ENCODE measurements at regions not wholly inside any gene's neighbourhood (a gene's known extent, or its start where the extent isn't known, plus 50 kb on each side); places are given as distances from the start of the nearest gene placed in this dataset.

DNA sequence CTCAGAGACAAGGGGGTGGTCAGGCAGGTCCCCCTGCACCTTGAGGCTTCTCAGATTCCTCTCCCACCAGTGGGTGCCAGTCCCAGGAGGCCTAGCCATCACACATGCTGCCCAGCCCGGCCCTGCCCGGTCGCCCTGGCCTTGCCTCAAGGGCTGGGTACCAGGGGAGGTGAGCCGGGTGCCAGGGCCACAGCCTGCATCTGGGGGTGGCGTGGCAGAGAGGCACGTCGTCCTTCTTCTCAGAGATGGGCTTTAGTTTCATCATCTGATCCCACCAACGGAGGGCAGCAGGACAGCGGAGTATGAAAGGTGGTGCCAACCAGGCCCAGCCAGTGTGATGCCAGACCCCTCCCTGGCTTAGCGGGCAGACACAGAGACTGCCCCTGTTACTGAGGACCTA, 161.7 kb downstream of the TFCP2L1 start:
- DNase-seq = no peak

DNA sequence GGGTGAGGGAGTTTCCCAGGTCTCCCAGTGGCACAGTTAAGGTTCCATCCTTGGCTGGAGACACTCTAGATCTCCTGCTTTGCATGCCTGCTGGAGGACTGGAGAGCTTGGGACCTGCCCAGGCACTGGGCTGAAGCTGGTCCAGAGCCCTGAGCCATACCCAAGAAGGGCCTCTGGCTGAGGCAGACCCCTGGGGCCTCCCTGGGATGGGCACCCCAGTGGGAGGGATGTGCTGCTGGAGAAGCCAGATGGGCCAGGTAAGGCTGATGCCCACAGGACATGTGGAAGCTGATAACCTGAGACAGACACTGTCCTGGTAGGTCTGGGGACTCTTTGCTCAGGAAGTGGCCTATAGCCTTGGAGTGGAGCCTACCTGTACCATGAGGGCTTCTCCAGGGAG, 160.7 kb downstream of the TFCP2L1 start:
- DNase-seq = no peak

DNA sequence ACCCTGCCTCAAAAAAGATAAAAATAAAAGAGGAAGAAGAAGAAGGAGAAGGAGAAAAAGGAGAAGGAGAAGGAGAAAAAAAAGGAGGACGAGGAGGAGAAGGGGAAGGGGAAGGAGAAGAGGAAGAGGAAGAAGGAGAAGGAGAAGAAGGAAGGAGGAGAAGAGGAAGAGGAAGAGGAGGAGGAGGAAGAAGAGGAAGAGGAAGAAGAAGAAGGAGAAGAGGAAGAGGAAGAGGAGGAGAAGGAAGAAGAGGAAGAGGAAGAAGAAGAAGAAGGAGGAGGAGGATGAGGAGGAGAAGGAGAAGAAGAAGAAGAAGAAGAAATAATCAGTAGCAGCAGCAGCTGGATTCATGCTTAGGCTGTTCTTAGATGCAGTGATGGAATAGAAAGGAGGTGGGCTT, 159.7 kb downstream of the TFCP2L1 start:
- no peak for DNase-seq

DNA sequence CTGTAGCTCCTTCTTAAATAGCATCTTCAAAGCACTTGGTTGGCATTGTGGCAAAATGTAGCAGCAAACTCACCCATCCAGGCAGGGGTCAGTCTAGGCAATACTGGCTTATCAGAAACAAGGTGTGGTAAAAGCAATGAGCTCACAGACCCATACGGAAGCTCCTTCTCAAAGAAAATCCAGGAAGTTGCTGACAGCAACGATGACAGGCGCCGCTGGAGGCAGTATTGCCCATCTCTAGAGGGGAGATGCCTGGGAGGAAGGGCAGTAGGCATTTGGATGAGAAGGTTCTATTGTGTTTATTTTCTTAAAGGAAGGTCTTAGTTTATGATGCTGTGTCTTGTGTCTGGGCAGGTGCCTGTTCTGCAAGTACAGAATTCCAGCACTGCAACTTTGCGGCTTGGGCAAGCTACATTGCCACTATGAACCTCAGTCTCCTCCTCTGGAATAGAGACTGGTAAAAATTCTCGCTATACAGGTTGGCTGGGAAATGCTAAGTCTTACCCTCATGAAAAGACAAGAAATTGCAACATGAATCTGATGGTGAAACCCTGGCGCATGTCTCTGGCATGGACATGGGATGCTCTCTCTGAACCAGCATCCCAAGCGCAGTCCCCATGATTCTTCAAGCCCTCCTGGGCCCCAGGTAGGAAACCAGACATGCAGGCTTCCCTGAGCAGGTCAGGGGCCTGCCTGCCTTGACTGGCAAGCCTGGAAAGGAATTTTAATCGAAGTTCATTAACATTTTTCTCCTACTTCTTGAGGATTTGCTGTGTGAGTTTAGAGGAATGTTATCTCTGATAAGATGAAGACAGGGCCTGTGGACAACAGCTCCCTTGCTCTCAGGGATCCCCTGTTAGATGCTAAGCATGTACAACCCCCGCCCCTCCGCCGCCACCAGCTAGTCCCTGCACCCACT, 156.0 kb downstream of the TFCP2L1 start:
- DNase-seq = no peak

DNA sequence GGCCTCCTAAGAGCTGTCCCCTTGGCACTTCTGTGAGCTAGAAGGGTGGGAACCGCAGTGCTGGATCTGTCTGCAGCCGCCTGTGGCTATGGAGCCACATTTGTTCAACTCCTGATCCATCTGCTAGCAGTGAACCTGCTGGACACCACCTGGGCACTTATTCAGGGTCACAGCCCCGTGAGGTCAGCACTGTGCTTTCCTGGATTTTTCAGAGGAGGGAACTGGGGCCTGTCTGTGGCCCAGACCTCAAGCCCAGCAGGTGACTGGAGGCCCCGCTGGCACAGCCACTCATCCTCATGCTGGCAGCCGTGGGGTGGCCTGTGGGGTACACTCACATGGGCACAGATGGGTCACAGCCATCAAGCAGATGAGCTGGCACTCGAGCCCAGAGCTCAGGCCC, 155.3 kb downstream of the TFCP2L1 start:
- DNase-seq = no peak

DNA sequence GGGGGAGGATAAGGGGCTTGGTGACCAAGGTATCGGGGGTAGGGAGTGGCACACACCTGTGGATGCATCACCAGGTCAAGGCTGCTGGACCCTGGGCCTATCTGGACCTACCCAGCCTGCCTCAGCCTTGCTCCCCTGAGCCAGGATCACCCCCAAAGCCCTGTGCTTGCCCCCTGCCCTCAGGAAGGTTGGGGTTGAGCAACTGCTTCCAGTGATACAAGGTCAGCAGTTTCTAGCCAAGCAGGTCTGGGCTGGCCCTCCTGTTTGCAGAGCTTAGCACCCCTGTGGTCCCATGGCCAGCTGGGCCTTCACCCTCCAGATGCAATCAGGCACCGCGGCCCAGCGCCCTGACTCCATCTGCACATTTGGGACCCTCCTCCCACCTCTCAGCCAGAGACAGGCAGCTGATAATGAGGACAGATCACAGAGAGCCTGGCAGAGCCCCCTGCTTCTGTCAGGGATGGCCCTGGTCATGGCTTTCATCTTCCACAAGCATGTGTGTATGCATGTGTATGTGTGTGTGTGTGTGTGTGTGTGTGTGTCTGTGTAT, 154.6 kb downstream of the TFCP2L1 start:
- no peak for DNase-seq

DNA sequence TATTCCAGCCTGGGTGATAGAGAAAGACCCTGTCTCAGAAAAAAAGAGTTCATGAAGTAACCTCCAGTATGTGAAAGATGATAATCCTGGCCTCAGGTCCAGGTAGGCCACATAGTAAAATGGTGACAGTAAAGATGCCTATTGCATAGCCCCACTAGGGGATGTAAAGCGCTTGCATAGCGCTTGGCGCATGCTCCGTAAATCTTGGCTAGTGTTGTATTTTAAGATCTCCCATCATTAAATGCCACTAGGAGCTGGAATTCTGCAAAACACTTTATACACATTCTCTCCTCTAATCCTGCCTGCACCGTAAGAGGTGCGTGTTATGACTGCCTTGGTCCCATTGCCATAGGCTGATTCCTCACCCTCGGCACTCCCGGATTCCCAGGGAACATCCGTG, 153.6 kb downstream of the TFCP2L1 start:
- no peak for DNase-seq

DNA sequence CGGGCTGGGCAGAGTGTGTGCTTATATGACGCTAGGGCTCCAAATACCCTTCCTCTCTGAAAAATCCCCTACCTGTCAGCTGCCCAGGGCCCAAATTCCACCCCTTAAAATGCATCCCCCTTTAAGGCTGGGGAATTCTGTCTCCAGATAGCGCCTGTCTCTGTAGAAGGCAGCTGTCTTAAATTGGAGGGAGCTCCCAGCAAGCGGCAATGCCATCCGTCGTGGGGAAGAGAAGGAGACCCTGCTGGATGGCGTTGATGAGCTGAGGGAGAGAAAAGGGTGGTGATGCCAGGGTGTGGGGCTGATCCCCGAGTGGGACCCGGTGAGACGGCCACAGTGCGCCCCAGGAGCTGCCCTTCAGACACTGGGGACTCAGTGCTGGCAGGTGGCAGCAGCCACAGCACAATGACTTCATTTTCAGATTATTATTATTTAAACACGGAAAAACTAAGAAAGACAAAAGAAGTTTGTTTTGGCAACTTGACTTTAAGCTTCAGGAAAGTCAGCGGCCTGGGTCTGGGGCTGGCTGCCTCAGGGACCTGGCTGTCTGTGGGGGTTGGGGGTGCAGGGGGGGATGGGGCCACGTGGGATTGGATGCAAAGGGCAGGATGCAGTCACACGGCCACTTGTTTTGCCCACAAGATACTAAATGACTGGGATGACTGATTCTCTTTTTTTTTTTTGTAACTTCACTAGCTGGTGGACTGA, 152.8 kb downstream of the TFCP2L1 start:
- no peak for DNase-seq

DNA sequence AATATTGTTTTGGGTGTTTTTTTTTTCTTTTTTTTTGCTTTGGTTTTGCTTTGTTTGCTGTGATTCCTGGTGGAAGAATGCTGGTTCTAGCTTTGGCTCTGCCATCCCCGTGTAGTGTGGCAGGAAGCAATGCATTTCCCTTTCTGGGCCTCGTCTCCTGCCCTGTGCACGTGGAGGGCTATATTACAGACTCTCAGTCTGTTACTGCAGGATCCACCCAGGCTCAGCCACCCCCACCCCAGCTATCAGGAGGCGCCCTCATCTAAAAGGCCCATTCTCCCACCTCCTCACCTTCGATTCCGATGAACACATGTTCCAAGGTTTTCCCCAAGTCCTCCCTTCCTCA, 152.3 kb downstream of the TFCP2L1 start:
- no peak for DNase-seq

DNA sequence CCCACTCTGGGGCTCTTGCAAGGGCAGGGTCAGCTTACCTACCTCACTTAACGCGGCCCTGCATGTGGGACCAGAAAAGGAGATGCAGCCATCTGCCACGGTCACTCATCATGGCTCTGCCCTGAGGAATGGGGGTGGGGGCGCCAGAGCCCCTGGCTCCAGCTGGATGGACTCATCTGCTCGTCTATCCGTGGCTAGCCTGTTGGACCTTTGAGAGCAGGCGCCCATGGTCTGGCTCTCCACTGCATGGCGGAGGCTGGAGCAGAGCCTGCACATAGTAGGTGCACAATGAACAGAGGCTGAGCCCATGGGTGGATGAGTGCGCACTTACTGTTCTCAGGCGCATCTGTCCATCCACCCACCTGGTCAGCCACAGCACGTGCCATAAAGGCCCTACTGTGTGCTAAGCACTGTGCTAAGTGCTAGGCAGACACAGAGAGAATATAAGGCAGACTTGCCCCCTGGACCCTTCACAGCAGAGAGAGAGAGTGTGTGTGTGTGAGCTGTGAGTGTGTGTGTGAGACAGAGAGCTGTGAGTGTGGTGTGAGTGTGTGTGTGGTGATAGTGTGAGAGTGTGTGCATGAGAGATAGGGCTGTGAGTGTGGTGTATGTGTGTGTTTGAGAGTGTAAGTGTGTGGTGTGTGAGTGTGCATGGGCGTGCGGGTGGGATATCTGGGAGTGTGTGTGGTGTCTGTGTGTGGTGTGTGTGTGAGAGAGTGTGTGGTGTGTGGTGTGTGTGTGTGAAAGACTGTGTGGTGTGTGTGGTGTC, 151.3 kb downstream of the TFCP2L1 start:
- DNase-seq = no peak

DNA sequence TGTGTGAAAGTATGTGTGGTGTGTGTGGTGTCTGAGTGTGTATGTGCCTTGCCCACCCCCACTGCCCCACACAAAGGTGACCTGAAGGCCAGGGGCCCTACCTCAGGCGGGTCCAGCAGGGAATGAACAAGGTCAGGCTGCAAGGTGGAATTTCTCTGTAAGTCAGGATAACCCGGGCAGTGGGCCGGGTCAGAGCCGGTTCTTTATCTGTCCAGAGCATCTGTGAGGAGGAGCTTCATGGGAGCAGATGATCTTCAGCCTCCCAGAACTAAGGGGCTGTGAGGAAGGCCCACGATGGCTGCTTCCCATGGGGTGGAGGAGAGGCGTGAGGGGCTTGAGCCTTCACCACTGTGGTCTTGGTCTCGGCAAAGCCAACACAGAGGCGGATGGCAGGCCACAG, 150.3 kb downstream of the TFCP2L1 start:
- DNase-seq = no peak

DNA sequence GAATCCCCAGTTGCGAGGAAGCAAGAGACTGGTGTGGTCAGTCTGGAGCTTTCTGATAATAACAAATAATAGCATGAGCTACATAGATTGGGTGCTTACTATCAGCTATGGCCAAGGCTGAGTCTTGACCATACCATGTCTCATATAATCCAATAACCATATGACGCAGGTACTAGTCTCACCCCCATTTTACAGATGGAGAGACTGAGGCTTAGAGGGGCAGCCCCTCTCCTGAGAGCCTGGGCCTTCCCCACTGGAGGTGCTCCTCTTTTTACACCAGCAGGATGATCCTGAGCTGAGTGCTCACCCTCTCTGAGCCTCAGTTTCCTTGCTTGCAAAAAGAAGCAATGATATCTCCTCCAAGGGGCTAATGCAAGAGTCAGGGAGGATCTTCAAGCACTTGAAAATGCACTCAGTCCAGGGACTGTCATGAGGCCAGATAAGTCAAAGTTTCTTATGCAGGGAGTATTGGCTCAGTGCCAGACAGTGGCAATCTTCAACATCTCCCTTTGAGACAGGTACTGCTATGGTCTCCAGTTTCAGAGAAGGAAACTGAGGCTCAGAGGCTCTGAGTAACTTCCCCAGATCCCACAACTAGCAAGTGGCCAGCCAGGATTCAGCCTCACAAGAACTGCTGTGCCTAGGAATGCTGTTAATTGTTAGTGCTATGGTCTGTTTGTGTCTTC, 149.7 kb downstream of the TFCP2L1 start:
- DNase-seq = no peak

DNA sequence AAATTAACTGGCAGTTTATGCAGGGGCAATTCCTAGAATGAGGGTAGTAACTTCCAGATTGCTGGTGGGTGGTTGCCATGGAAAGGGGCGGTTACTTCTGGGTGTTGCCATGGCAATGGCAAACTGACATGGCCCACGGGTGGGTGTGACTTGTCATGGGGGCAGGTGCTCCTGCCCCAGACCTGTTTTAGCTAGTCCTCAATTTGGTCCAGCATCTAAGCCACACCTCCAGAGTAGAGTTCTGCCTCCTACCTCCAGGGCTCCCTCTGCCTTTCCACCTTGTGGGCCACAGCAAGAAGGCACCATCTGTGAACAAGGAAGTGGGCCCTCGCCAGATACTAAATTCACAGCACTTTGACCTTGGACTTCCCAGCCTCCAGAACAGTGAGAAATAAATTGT, 148.7 kb downstream of the TFCP2L1 start:
- no peak for DNase-seq

DNA sequence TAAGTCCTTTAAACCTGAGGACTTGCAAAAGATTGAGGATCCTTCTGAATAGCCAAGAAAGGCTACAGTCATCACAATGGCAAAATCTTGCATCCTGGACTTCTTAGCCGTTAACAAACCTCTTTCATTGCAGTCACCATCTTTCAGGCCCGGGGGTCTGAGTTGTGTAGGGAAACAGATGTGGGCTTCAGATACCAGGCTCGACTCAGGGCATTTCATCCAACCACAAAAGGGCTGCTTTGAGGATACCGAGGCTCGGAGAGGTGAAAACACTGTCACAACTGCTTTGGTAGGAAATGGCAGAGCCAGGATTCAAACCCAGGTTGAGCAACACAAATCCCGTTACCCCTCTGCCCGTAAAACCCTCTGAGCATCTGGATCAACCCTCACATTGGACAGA, 147.4 kb downstream of the TFCP2L1 start:
- no peak for DNase-seq

DNA sequence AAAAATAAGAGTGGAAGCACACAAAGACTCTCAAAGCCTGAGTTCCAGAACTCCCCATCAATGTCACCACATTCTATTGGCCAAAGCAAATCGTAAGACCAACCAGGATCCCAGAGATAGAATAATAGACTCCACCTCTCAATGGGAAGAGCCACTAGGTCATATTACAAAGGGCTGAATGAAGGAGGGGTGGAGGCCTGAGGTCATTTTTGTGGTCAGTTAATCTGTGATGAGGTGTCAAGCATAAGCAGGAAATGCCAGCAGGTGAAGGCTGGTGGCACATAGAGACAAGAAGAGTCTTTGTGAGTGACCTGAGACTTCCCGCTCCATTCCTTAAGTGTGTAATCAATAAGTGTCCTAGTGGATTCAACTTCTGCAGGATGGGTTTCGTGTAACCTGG, 144.3 kb downstream of the TFCP2L1 start:
- no peak for DNase-seq

DNA sequence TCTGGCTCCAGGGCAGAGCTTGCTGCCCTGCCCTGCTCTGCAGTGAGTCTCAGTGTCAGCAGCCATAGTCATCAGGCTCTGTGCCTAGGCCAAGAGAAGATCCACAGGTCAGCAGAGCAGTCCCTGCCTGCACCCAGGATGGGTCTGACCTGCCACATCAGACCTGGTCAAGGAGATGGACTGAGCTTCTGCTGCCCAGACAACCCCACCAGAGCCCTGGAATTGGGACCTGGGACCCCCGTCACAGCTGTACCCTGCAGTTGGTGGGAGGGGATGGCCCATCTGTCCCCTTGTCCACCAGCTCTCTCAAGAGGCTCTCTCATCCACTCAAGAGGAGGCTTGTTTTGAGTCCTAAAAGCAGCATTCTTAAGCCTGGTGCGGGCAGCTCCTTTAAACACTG, 142.6 kb downstream of the TFCP2L1 start:
- no peak for DNase-seq

DNA sequence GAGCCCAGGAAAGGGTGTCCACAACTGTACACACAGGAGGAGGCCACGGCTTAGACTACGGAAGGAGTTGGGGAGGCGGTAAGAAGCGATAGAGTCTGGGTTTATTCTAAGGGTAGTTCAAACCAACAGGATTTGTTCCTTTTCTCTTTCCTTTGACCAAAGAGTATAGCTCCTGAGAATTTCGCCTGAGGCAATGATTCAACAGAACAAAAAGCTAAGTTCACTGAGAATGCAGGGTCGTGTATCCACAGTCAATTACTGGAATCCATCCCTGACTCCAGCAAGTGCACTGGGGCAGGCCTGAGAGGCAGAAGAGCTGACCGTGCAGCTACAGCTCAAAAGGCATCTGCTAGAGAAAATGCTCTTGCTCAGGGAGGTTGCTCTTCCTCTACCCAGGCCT, 140.9 kb downstream of the TFCP2L1 start:
- DNase-seq = no peak

DNA sequence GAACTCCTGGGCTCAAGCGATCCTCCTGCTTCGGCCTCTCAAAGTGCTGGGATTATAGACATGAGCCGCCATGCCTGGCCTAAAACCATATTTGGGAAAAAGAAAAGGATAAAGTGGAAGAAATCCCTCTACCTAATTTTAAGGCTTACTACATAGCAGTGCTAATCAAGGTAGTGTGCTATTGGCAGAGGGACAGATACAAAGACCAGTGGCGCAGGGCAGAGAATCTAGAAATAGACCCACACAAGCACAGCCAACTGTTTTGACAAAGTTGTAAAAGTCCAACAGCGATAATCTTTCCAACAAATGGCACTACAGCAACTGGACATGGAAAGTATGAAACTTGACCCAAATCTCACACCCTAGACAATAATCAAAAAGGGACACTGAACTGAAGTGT, 138.4 kb downstream of the TFCP2L1 start:
- no peak for DNase-seq

DNA sequence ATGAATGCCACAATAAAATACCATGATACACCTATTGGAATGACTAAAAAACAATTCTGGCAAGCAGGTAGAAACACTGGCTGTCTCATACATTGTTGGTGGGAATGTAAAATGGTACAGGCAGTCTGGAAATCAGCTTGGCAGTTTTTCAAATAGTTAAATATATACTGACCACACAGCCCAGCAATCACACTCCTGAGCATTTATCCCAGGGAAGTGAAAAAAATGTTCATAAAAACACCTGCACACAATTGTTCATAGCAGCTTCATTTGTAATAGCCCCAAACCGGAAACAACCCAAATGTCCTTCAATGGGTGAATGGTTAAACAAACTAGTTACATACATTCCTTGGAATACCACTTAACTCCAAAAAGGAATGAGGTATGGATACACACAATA, 137.2 kb downstream of the TFCP2L1 start:
- DNase-seq = no peak

DNA sequence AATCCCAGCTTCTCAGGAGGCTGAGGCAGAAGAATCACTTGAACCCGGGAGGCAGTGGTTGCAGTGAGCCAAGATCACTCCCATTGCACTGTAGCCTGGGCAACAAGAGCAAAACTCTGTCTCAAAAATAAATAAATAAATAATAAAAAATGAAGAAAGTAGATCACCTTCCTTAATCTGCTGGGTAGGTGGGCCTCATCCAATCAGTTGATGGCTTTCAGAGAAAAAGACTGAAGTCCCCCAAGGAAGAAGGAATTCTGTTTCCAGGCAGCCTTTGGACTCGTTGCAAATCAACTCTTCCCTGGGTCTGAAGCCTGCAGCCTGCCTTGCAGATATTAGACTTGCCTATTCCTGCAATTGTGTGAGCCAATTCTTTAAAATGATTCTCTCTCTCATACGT, 136.5 kb downstream of the TFCP2L1 start:
- DNase-seq = no peak

DNA sequence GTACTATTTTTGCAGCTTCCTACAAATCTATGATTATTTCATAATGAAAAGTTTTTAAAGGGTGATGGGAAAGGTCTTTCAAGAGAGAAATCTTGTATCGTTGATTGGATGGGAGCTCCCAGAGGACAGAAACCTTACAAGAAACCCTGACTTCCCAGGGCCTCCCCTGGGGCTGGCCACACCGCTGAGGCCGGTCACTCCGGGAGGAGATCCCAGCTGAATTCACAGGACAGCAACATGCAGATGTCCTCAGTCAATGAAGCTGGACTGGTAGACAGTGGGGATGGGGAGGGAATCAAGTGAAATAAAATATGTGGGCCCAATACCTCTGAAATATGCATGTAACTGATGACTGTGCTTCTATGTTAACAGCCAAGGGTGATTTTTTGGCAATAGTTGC, 135.6 kb downstream of the TFCP2L1 start:
- DNase-seq = no peak

DNA sequence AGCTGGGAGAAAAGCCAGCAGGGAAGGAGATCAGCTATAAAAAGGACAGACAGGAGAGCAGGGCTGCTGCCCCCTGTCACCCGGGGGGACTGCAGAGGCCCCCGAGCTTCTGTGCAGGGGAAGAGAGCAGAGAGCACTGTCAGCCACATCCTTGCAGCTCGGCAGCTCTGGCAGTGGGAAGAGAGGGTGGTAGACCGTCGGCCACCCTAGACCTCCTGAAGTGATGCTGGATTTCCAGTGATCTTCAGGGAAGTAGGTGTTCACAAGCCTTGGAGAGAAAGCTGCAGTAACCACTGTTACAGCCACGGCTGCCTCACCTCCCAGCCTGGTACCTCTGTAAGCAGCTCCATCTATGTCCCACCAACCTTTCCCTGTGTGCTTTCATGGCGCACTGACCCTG, 134.9 kb downstream of the TFCP2L1 start:
- DNase-seq = no peak

DNA sequence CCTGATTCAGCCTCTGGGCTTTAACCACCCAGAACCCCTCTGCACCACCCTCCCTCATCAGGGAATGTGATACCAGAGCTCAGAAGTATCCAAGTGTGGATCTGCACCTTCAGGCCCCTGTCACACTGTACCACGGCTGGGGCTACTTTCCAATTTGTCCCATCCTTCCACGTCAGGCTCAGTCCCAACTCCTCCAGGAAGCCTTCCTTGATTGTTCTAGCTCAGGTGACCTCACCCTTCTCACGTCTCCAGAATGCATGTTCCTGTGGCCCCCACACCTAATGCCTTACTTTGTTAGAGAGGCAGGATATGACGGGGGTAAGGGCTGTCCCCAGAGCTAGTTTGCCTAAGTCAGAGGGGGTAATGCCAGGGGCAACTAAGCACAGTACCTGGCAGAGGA, 134.3 kb downstream of the TFCP2L1 start:
- no peak for DNase-seq

Measured in DMS79 treated with DMSO at 0.1 percent for 48 hours (cell line).